ENCODE measurements at regions not wholly inside any gene's neighbourhood (a gene's known extent, or its start where the extent isn't known, plus 50 kb on each side); places are given as distances from the start of the nearest gene placed in this dataset.
"Not testable (repeated sequence)": the region's sequence is repeated elsewhere in the genome, so short reads cannot be mapped to it uniquely, and the experiment has no call there.

DNA sequence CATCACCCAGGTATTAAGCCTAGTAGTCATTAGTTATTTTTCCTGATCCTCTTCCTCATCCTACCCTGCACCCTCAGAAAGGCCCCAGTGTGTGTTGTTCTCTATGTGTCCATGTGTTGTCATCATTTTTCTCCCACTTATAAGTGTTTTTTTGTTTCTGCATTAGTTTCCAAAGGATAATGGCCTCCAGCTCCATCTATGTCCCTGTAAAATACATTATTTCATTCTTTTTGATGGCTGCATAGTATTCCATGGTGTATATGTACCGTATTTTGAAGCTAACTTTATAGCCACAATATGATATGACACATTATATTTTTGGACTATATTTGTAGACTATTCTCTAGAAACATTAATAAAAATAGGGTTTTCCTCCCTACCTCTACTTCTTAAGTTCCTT is 324.4 kb upstream of the EDIL3 start:
- intact Hi-C loops (cut with micrococcal nuclease) = no loop called here
- CTCF ChIA-PET = no interaction called here
- H3K4me1 Mint-ChIP-seq (ENCODE audit: low read depth) = no peaks in the 10 kb centered on the region

DNA sequence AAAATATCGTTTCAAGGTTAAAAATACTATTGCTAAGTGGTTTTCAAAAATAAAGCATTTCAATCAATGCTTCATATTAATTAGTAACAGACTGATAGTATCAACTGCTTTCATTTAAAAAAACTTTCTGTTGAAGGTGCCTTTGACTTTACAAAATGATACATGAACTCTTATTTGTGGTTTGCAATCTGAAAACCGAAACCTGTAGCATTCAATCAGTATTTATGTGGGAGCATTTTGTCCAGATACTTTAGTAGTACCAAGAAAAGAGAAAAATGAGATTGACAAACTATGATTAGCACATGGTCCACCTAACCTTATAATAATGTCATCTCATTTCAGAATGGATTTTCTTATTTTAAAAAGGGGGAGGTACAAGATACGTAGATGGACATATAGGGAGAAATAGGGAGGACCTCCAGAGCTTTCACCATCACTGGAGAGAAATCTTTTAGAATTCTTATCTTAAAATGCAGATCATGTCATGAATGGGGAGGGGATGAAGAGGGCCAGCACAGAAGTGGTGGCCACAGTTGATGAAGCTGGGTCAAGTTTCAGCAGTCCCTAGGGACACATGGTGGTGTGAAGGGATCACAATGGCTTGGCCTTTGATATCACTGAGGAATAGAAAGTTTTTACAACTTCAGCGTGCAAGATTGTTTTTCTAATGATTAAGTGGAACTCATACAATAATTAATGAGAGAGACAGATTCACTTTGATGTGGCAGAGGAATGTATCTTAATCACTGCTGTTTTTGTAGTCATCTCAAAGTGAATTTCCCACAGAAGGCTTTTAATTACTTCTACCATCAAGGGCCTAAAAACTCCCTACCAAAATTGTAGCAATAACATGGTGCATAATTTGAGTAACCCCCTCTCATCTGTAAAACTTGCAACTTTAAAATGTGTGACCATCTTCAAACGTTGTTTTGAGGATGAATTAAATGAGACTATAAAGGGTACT is 322.3 kb upstream of the EDIL3 start:
- Mint-ChIP-seq H3K9me3 (peaks cover 13% of the 10 kb centered on the region), H3K4me1 (ENCODE audit: low read depth) (no peaks in the 10 kb centered on the region), H3K27ac (no peak overlapping the region), H3K27me3 (no peaks in the 10 kb centered on the region), H3K4me3 (no peak overlapping the region), H3K36me3 (no peaks in the 10 kb centered on the region)
- DNase-seq = no peak
- POLR2A ChIA-PET = no interaction called here
- CTCF ChIA-PET = no interaction called here
- intact Hi-C loops (cut with micrococcal nuclease) = no loop called here

More for the DNA sequence above, 324.4 kb upstream of the EDIL3 start:
- Mint-ChIP-seq H3K9me3 (peaks cover 10% of the 10 kb centered on the region), H3K27me3 (no peaks in the 10 kb centered on the region), H3K27ac (no peak overlapping the region), H3K4me3 (no peak overlapping the region), H3K36me3 (no peaks in the 10 kb centered on the region)
- DNase-seq = no peak
- POLR2A ChIA-PET = no interaction called here

DNA sequence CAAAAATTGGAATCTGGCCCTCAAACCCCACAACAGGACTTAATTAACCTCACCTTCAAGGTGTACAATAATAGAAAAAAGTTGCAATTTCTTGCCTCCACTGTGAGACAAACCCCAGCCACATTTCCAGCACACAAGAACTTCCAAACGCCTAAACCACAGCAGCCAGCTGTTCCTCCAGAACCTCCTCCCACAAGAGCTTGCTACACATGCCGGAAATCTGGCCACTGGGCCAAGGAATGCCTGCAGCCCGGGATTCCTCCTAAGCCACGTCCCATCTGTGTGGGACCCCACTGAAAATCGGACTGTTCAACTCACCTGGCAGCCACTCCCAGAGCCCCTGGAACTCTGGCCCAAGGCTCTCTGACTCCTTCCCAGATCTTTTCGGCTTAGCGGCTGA is 315.9 kb upstream of the EDIL3 start:
- H3K4me3 Mint-ChIP-seq; H3K36me3 Mint-ChIP-seq; POLR2A ChIA-PET; DNase-seq; H3K4me1 Mint-ChIP-seq (ENCODE audit: low read depth); H3K27me3 Mint-ChIP-seq; CTCF ChIA-PET; H3K27ac Mint-ChIP-seq; intact Hi-C loops (cut with micrococcal nuclease): not testable (repeated sequence)
- peaks cover 17% of the 10 kb centered on the region for H3K9me3 Mint-ChIP-seq

DNA sequence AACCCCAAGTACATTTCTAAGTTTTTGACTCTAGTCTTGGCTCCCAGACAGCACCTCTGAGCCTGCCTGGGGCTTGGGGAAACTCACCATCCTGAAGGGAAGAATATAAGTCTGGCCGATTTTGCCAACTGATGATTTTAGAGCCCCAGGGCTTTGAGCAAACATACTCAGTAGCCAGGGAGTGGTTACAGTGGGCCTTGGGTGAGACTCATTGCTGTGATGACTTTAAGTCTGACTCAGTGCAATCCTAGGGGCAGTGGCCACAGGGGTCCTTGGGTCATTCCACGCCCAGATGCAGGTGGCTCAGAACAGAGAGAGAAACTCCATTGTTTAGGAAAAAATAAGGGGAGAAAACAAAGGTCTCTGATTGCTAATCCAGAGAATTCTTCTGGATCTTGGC is 312.0 kb upstream of the EDIL3 start:
- Mint-ChIP-seq H3K4me3 (no peak overlapping the region), H3K27ac (no peak overlapping the region), H3K4me1 (ENCODE audit: low read depth) (no peaks in the 10 kb centered on the region), H3K27me3 (no peaks in the 10 kb centered on the region), H3K9me3 (peaks cover 13% of the 10 kb centered on the region), H3K36me3 (no peaks in the 10 kb centered on the region)
- intact Hi-C loops (cut with micrococcal nuclease) = no loop called here
- ChIA-PET CTCF (no interaction called here), POLR2A (no interaction called here)
- no peak for DNase-seq

DNA sequence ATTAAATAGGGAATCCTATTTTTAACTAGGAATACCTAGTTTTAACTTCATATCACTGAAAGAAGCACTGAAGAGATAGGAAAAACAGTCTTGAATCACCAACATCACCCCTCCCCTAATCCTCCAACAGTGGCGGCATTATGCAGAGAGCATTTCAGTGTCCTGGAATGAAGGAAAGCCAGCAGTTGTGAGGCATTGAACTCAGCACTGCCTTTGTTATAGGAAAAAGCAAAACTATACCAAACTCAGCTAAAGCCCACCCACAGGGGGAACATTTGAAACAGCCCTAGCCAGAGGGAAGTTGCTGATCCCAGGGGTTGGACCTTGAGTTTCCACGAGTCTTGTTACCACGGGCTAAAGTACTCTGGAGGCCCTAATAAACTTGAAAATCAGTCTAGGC is 310.6 kb upstream of the EDIL3 start:
- DNase-seq = no peak
- ChIA-PET POLR2A (no interaction called here), CTCF (no interaction called here)
- Mint-ChIP-seq H3K27me3 (no peaks in the 10 kb centered on the region), H3K4me3 (no peak overlapping the region), H3K4me1 (ENCODE audit: low read depth) (no peaks in the 10 kb centered on the region), H3K27ac (no peak overlapping the region), H3K9me3 (peaks cover 12% of the 10 kb centered on the region), H3K36me3 (no peaks in the 10 kb centered on the region)
- intact Hi-C loops (cut with micrococcal nuclease) = no loop called here

DNA sequence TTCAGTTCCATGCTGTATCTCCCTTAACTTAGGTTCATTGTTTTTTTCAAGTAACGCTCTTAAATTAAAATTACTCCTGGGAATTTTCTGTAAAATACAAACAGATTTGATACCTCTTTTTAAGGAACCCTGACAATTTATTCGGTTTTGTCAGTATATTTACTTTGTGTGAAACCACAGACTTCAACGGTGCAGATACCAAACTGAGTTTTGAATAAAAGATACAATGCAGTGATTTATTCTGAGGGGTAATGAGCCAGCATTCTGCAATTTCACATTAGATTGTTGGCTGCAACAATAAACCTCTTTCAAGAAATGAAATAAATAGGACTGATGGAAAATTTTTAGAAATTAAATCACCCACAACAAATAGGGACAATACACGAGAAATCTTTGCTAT is 308.6 kb upstream of the EDIL3 start:
- intact Hi-C loops (cut with micrococcal nuclease) = no loop called here
- no peak for DNase-seq
- Mint-ChIP-seq H3K27me3 (no peaks in the 10 kb centered on the region), H3K9me3 (peaks cover 9% of the 10 kb centered on the region), H3K27ac (no peak overlapping the region), H3K4me1 (ENCODE audit: low read depth) (no peaks in the 10 kb centered on the region), H3K36me3 (no peaks in the 10 kb centered on the region), H3K4me3 (no peak overlapping the region)
- ChIA-PET CTCF (no interaction called here), POLR2A (no interaction called here)

DNA sequence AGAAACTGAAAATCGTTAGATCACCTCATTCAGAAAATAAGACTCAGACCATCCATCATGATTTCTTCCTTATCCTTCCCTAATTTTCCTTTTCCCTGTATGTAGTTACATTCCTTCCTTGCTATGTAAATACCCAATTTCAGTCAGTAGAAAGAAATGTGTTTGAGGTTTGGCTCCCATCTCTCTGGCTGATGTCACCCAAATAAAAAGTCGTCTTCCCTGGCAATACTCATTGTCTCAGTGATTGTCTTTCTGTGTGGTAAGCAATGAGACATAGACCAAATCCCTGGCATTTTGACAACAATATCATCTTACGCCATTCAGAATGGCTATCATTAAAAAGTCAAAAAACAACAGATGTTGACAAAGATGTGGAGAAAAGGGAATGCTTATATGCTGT is 303.9 kb upstream of the EDIL3 start:
- POLR2A ChIA-PET = no interaction called here
- CTCF ChIA-PET = no interaction called here
- DNase-seq = no peak
- Mint-ChIP-seq H3K9me3 (peaks cover 2% of the 10 kb centered on the region), H3K4me1 (ENCODE audit: low read depth) (no peaks in the 10 kb centered on the region), H3K27me3 (no peaks in the 10 kb centered on the region), H3K36me3 (no peaks in the 10 kb centered on the region), H3K27ac (no peak overlapping the region), H3K4me3 (no peak overlapping the region)
- intact Hi-C loops (cut with micrococcal nuclease) = no loop called here

DNA sequence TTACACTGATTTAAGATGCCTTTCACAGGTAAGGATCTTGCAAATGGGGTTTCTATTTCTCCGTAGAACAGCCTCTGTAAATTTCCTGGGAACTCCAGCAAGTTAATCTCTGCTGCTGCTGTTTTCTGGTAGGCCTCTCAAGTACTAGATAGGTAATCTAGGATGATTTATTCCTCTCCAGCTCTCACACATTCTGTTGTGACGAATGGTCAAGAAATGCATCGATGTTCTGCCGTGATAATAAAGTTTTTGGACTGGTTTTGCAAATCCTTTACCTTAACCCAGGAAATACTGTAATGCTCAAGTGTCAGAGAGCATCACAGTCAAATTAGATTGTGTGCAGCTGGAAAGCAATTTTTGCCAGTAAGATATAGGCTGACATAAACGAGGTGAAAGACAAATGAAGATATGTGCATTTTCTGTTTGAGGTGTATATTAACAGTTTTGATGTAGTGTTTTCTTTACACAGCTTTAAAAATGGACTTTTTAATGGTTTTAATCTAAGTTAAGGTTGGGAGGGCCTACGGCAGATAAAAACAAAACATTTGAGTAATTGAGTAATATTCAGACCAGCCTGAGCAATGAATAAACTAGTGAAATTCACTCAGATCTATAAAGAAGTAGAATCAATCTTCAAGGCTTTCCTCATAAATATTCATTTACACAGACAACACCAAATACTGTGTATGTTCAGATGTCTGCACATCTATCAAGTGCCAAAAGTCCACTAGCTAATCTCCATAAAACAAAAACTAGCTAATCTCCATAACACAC is 300.6 kb upstream of the EDIL3 start:
- peaks cover 2% of the 10 kb centered on the region for H3K9me3 Mint-ChIP-seq
- H3K36me3 Mint-ChIP-seq = no peaks in the 10 kb centered on the region
- no peak overlapping the region for H3K4me3 Mint-ChIP-seq
- POLR2A ChIA-PET = no interaction called here
- CTCF ChIA-PET = no interaction called here
- H3K4me1 Mint-ChIP-seq (ENCODE audit: low read depth) = no peaks in the 10 kb centered on the region
- intact Hi-C loops (cut with micrococcal nuclease) = no loop called here
- H3K27me3 Mint-ChIP-seq = no peaks in the 10 kb centered on the region
- DNase-seq = no peak
- no peak overlapping the region for H3K27ac Mint-ChIP-seq

DNA sequence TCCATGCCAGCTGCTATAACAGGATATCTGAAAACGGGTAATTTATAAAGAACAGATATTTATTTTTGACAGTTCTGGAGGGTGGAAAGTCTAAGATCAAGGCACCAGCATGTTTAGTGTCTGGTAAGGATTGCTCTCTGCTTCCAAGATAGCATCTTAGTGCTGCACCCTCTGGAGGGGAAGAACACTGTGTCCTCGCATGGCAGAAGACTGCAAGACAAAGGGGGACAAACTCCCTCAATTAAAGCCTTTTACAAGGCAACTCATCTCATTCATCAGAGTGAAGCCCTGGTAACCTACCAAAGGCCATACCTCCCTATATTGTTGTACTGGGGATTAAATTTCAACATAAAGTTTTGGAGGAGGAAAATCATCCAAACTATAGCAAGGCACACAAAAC is 298.9 kb upstream of the EDIL3 start:
- Mint-ChIP-seq H3K27ac (no peak overlapping the region), H3K36me3 (no peaks in the 10 kb centered on the region), H3K9me3 (peaks cover 2% of the 10 kb centered on the region), H3K27me3 (no peaks in the 10 kb centered on the region), H3K4me1 (ENCODE audit: low read depth) (no peaks in the 10 kb centered on the region), H3K4me3 (no peak overlapping the region)
- ChIA-PET CTCF (no interaction called here), POLR2A (no interaction called here)
- intact Hi-C loops (cut with micrococcal nuclease) = no loop called here
- DNase-seq = no peak

DNA sequence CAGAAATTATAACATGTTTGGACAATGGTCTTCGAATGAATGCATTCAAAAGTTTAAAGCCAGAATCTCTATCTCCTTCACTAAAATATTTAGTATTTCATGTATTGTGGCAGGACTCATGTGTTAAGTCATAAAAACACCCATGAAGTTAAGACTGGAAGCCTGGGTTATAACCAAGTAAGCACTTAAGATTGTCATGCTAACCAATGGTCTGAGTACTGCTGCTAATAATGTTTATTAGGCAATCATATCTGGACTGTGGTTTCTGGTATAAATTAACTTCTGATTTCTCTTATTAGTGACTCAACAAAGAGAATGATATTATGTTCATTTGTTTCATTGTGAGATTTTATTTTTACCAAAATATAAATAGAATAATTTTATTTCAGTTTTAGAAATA is 297.9 kb upstream of the EDIL3 start:
- Mint-ChIP-seq H3K36me3 (no peaks in the 10 kb centered on the region), H3K4me3 (no peak overlapping the region), H3K27ac (no peak overlapping the region), H3K9me3 (no peaks in the 10 kb centered on the region), H3K27me3 (no peaks in the 10 kb centered on the region), H3K4me1 (ENCODE audit: low read depth) (no peaks in the 10 kb centered on the region)
- intact Hi-C loops (cut with micrococcal nuclease) = no loop called here
- ChIA-PET CTCF (no interaction called here), POLR2A (no interaction called here)
- DNase-seq = no peak

DNA sequence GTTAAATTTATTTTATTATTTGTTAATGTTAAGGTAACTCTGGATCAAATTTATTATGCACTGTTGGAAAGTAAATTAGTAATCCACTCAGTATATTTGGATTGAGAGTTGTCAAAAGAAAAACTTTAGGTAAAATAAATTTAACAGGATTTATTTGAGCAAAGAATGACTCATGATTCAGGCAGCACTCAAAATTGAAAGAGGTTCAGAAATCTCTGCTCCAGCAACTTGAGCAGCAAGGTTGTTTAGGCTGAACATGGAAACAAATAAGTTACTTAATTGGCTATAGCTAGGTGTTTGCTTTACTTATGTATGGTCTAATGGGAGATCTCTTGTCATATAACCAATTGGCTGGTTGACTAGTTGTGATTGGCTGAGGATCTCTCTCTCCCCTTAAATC is 296.2 kb upstream of the EDIL3 start:
- intact Hi-C loops (cut with micrococcal nuclease) = no loop called here
- ChIA-PET CTCF (no interaction called here), POLR2A (no interaction called here)
- Mint-ChIP-seq H3K4me3 (no peak overlapping the region), H3K27ac (no peak overlapping the region), H3K36me3 (no peaks in the 10 kb centered on the region), H3K4me1 (ENCODE audit: low read depth) (no peaks in the 10 kb centered on the region), H3K9me3 (no peaks in the 10 kb centered on the region), H3K27me3 (no peaks in the 10 kb centered on the region)
- DNase-seq = no peak

DNA sequence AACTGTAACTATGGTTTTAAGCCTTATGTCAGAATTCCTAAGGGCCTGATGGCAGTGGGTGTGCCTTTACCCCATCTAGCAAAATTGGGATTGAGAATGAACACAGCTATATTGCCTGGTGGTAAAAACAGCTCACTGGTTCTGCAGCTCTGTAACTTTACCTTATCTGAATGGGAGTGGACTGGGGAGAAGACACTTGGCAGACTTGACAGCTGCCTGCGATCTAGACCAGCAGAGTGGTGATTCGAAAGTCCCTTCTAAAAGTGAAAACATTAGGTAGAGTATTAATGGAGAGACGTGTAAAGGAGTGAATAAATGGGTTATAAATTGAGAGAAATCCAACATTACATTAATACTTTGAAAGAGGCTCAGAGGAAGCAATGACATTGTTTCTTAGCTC is 289.1 kb upstream of the EDIL3 start:
- no peak for DNase-seq
- no peaks in the 10 kb centered on the region for H3K27me3 Mint-ChIP-seq
- no peak overlapping the region for H3K27ac Mint-ChIP-seq
- H3K36me3 Mint-ChIP-seq = no peaks in the 10 kb centered on the region
- H3K4me1 Mint-ChIP-seq (ENCODE audit: low read depth) = no peaks in the 10 kb centered on the region
- intact Hi-C loops (cut with micrococcal nuclease) = no loop called here
- POLR2A ChIA-PET = no interaction called here
- CTCF ChIA-PET = no interaction called here
- no peak overlapping the region for H3K4me3 Mint-ChIP-seq
- no peaks in the 10 kb centered on the region for H3K9me3 Mint-ChIP-seq

DNA sequence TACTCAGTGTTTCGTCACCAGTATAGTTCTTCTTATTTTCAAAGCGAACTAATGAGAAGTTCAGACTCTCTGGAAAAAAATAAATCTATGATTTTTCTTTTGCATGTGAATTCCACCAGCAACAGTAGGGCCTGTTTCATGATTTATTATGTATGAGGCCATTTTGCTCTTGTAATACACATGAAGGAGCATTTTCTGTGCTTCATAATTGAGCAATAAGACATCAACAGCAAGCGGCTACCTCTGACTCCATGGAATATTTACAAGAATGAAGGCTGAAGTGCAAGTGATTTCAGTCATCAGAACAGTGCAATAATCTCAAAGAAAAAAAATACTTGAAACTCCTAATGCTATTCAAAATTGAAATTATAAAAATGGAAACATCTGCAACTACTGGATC is 282.9 kb upstream of the EDIL3 start:
- Mint-ChIP-seq H3K4me3 (no peak overlapping the region), H3K36me3 (no peaks in the 10 kb centered on the region), H3K27ac (no peak overlapping the region), H3K9me3 (no peaks in the 10 kb centered on the region), H3K27me3 (no peaks in the 10 kb centered on the region), H3K4me1 (ENCODE audit: low read depth) (no peaks in the 10 kb centered on the region)
- CTCF ChIA-PET = no interaction called here
- POLR2A ChIA-PET = no interaction called here
- DNase-seq = no peak
- intact Hi-C loops (cut with micrococcal nuclease) = no loop called here

Data from activated CD4-positive, alpha-beta memory T cell treated with anti-CD3 and anti-CD28 coated beads for 36 hours (primary cell).